Vagina (tissue), 2 donors: ENCODE measurements at regions not wholly inside any gene's neighbourhood (a gene's known extent, or its start where the extent isn't known, plus 50 kb on each side); places are given as distances from the start of the nearest gene placed in this dataset.
A peak's percentile ranks its signal among the peaks of the same experiment; 100 is the strongest.

Experiments
- DNase-seq, 2 donors: peaks; one replicate each; pipeline ENCODE4 v3.0.0-alpha.2; 2017; ENCODE audit errors: extremely low spot score in 2 of 2
- H3K27ac ChIP-seq: fragments of 200-600 bp; sonication (generic); one replicate; pipeline ENCODE4 v1.5.1; 2019
- H3K27me3 ChIP-seq: fragments of 200-600 bp; sonication (generic); one replicate; pipeline ENCODE4 v1.5.1; 2019
- H3K36me3 ChIP-seq, 2 donors: fragments of 200-600 bp; sonication (generic); one replicate each; pipeline ENCODE4 v1.5.1; 2017 to 2019
- H3K4me1 ChIP-seq: fragments of 200-600 bp; sonication (generic); one replicate; pipeline ENCODE4 v1.5.1; 2019
- H3K4me3 ChIP-seq, 2 donors: fragments of 200-600 bp; sonication (generic); 1 replicate in 1 of 2; 2 replicates in 1 of 2; pipeline ENCODE4 v1.5.1; 2016 to 2019
- H3K9me3 ChIP-seq: fragments of 200-600 bp; sonication (generic); one replicate; pipeline ENCODE4 v1.5.1; 2019
- CTCF ChIP-seq, 3 experiments: fragments of 450-650 bp in 2 of 3; fragments of 200-600 bp in 1 of 3; sonication (generic) in 1 of 3; IDR thresholded peaks; one replicate each; pipeline ENCODE4 v1.5.1; 2017 to 2019; ENCODE audit warnings: antibody characterized with exemption in 3 of 3, mild to moderate bottlenecking in 2 of 3, moderate library complexity in 2 of 3
- POLR2A ChIP-seq, 2 donors: fragments of 450-650 bp; IDR thresholded peaks; one replicate each; pipeline ENCODE4 v1.6.1; 2017; ENCODE audit warnings: antibody characterized with exemption in 2 of 2, mild to moderate bottlenecking in 2 of 2, moderate library complexity in 2 of 2
- POLR2AphosphoS5 ChIP-seq, 2 donors: sonication (generic); formaldehyde crosslinking; IDR thresholded peaks; one replicate each; pipeline ENCODE4 v1.9.0; 2017; ENCODE audit warnings: antibody characterized with exemption in 2 of 2, mild to moderate bottlenecking in 2 of 2, low read depth in 1 of 2; ENCODE audit not compliant: insufficient read depth in 1 of 2
- intact Hi-C: fragments of 100-400 bp; cut with DNase I; formaldehyde crosslinking; loops from one replicate; pipeline ENCODE4 v1.15.1; 2023

DNA sequence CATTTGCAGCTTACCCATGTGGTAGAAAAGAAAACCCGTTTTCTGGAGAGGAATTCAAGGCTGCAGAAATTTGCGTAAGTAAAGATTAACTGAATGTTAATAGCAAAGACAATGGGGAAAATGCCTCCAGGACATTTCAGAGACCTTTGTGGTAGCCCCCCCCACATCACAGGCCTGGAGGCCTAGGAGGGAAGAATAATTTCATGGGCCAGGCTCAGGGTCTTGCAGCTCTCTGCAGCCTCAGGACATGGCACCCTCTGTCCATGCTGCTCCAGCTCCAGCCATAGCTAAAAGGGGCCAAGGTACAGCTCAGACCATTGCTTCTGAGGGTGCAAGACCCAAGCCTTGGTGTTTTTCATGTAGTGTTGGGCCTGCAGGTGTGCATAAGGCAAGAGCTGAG is 92.7 kb upstream of the ZNF678 start:
- H3K36me3 ChIP-seq = no peaks in the 10 kb centered on the region
- no peak overlapping the region for H3K27ac ChIP-seq
- TF ChIP-seq CTCF (IDR thresholded peaks at IDR 0.05) (no peak), POLR2A (IDR thresholded peaks at IDR 0.05) (no peak), POLR2AphosphoS5 (IDR thresholded peaks at IDR 0.05; ENCODE audit: insufficient read depth in 1 of 2, low read depth in 1 of 2) (no peak)
- no peaks in the 10 kb centered on the region for H3K9me3 ChIP-seq
- H3K4me3 ChIP-seq = no peak overlapping the region
- DNase-seq = peak; percentile 25 to 40
- H3K4me1 ChIP-seq = no peaks in the 10 kb centered on the region
- H3K27me3 ChIP-seq = no peaks in the 10 kb centered on the region
- intact Hi-C loops = no loop called here

DNA sequence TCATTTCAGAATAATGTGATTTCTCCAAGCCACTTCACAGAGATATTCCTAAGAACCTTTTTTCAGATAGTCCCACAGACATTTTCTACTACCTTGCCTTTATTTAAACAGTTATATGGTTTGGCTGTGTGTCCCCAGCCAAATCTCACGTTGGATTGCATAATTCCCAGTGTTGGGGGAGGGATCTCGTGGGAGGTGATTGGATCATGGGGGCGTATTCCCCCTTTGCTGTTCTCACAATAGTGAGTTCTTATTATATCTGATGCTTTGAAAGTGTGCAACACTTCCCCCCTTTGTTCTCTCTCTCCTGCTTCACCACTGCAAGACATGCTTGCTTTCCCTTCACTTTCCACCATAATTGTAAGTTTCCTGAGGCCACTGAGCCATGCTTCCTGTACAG is 93.6 kb upstream of the ZNF678 start:
- DNase-seq = peak in 1 of 2 donors; percentile 2
- intact Hi-C loops = no loop called here
- TF ChIP-seq CTCF (IDR thresholded peaks at IDR 0.05) = no peak
- TF ChIP-seq POLR2AphosphoS5 (IDR thresholded peaks at IDR 0.05; ENCODE audit: insufficient read depth in 1 of 2, low read depth in 1 of 2) = no peak
- no peak for TF ChIP-seq POLR2A (IDR thresholded peaks at IDR 0.05)

GRCh38 chr1:227466039-227466645 is 97.2 kb upstream of the ZNF678 start:
- peak; percentile 72 for DNase-seq

More for the DNA sequence above, 93.6 kb upstream of the ZNF678 start:
- Histone ChIP-seq H3K9me3 (no peaks in the 10 kb centered on the region), H3K4me3 (no peak overlapping the region), H3K27me3 (no peaks in the 10 kb centered on the region), H3K27ac (no peak overlapping the region), H3K36me3 (no peaks in the 10 kb centered on the region), H3K4me1 (no peaks in the 10 kb centered on the region)

DNA sequence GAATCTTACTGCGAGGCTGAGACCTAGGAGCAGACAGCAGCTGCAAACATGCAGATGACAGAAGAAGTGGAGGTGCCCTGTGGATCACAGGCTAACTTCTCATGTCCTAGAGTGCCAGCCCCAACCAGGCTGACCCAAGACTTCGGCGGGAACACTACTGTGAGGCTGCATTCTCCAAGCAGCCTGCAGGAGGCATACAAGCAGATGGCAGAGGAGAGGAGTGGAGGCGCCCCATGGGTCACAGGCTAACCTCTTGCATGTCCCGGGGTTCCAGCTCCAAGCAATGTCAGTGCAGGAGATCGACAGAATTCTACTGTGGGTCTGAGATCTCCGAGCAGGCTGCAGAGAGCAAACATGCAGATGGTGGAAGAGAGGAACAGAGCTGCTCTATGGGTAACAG is 98.1 kb upstream of the ZNF678 start:
- Histone ChIP-seq H3K27ac (no peak overlapping the region), H3K4me1 (no peaks in the 10 kb centered on the region), H3K36me3 (no peaks in the 10 kb centered on the region), H3K4me3 (no peak overlapping the region), H3K27me3 (no peaks in the 10 kb centered on the region), H3K9me3 (no peaks in the 10 kb centered on the region)
- intact Hi-C loops = no loop called here
- no peak for TF ChIP-seq POLR2A (IDR thresholded peaks at IDR 0.05)
- no peak for TF ChIP-seq POLR2AphosphoS5 (IDR thresholded peaks at IDR 0.05; ENCODE audit: insufficient read depth in 1 of 2, low read depth in 1 of 2)
- no peak for TF ChIP-seq CTCF (IDR thresholded peaks at IDR 0.05)
- DNase-seq = peak; percentile 65 to 79

More at GRCh38 chr1:227466039-227466645, 97.2 kb upstream of the ZNF678 start:
- no peaks in the 10 kb centered on the region for H3K9me3 ChIP-seq
- no peak overlapping the region for H3K27ac ChIP-seq
- no peaks in the 10 kb centered on the region for H3K36me3 ChIP-seq
- no peaks in the 10 kb centered on the region for H3K27me3 ChIP-seq
- no peak overlapping the region for H3K4me3 ChIP-seq
- H3K4me1 ChIP-seq = no peaks in the 10 kb centered on the region
- TF ChIP-seq POLR2AphosphoS5 (IDR thresholded peaks at IDR 0.05; ENCODE audit: insufficient read depth in 1 of 2, low read depth in 1 of 2) (no peak), POLR2A (IDR thresholded peaks at IDR 0.05) (no peak), CTCF (IDR thresholded peaks at IDR 0.05) (no peak)
- intact Hi-C loops = no loop called here

DNA sequence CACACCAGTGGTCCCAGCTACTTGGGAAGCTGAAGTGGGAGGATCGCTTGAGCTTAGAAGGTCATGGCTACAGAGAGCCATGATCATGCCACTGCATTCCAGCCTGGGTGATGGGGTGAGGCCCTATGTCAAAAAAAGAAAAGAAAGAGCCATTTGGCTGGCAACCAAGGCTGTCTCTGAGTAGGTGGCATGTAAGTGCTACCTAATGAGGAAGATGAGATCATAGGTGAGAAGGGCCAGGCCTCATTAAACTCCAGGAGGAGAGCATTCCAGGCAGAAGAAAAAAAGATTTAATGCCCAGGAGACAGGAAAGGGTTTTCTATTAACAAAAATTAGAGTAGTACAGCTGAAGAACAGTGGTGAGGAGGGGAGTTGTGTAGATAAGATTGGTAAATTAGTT is 103.4 kb upstream of the ZNF678 start:
- Histone ChIP-seq H3K27me3 (no peaks in the 10 kb centered on the region), H3K27ac (no peak overlapping the region), H3K4me3 (no peak overlapping the region), H3K4me1 (no peaks in the 10 kb centered on the region), H3K36me3 (no peaks in the 10 kb centered on the region), H3K9me3 (no peaks in the 10 kb centered on the region)
- TF ChIP-seq POLR2AphosphoS5 (IDR thresholded peaks at IDR 0.05; ENCODE audit: insufficient read depth in 1 of 2, low read depth in 1 of 2) = no peak
- no peak for TF ChIP-seq CTCF (IDR thresholded peaks at IDR 0.05)
- no peak for TF ChIP-seq POLR2A (IDR thresholded peaks at IDR 0.05)
- intact Hi-C loops = no loop called here
- peak in 1 of 2 donors; percentile 28 for DNase-seq
